ENCODE measurements at regions not wholly inside any gene's neighbourhood (a gene's known extent, or its start where the extent isn't known, plus 50 kb on each side); places are given as distances from the start of the nearest gene placed in this dataset.

- no peak for DNase-seq
Measured at GRCh38 chr3:167892205-167892604, 156.7 kb downstream of the SERPINI1 start.

- no peak for DNase-seq
Measured at GRCh38 chr3:167887096-167887495, 151.6 kb downstream of the SERPINI1 start.

DNA sequence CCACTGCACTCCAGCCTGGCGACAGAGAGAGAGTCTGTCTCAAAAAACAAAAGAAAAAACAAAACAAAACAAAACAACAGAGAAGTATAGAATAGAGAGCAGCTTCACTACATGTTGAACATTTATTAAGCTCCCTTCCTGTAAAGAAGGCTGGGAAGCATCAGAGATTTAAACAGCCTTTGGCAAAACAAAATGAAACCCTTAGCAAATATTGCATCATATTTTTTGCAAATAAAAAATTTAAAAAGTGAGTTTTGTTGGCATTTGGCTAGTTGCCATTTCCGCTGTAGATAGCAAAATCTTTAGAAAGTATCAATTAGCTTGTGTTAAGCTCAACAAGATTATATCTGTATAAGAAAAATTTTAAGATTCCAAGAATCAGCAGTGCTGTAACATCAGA lies 151.2 kb downstream of the SERPINI1 start:
- DNase-seq, result no peak

DNA sequence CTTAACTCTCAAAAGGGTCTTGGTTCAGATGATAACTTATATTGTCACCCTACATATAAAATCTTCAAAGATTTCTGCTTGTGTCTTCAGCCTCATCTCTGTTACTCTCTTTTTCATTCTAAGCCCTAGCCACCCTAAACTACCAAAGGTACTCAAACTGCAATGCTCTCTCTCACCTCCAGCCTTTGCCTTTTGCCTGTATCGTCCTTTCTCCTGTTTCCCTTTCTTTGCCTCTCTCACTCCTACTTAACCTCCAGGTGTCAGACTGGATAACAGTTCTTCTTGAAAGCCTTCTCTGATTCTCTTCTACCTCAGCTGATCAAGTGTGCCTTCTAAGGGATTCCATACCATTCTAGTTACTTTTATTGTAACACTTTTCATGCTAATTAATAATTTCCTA lies 149.8 kb downstream of the SERPINI1 start:
- no peak for DNase-seq

- no peak for DNase-seq
Measured at GRCh38 chr3:167884481-167884880, 149.0 kb downstream of the SERPINI1 start.

DNA sequence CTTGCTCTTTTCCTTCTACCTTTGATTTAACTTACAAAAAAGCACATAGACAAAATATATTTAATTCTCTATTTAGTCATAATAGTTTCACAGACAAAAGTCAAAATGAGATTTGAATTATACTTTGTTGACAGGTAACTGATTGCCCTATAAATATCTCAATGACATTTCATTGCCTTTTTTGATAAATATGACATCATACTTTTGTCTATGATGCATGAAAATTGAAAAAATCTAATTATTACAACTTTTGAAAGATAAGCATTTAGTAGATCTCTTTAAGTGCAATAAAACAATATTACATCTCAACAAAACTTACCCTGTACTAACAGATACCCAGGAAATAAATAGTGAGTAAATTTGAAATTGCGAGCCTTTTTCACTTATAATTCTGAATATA lies 147.9 kb downstream of the SERPINI1 start:
- DNase-seq, result no peak

DNA sequence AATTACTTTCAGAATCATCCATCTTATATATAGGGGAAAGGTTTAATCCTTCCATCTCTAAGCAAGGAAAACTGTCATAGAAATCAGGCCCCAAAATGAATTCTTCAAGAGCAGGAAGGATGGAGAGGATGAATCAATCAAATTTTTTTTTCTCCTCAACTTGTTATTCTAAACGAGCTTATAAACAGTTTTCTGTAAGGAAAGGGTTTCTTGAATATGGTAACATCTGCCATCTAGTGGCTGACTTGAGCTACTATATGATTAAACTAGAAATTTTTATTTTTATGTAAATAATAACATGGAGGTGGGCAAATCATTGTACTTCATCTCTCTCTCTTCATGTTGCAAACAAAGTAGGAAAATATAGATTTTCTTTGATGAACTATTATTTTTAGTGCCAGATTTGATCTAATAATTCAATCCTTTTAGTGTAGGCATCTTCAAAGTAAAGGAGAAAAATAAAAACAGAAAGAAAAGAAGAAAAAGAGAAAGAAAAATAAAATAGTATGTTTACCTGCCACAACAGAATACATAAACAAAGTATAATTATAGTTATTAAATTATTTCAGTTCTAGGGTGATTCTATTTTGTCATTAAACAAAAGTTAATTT lies 146.6 kb downstream of the SERPINI1 start:
- DNase-seq, result peak; percentile 64 to 71

DNA sequence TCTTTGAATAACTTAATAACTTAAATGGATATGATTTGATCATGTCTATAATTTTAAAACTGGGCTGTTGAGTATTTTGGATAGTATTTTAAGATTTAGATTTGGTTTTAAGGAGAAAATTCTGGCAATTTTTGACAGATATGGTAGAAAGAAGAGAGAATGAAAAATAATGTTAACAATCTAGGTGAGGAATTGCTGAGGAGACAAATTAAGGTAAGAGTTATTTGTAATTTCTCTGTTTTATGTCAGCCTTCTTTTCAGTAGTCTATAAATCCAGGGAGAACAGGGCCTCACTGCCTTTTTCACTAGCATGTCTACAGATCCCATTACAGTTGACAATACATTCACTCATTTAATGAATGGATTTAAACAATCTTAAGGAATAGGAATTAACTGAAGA lies 144.7 kb downstream of the SERPINI1 start:
- no peak for DNase-seq

DNA sequence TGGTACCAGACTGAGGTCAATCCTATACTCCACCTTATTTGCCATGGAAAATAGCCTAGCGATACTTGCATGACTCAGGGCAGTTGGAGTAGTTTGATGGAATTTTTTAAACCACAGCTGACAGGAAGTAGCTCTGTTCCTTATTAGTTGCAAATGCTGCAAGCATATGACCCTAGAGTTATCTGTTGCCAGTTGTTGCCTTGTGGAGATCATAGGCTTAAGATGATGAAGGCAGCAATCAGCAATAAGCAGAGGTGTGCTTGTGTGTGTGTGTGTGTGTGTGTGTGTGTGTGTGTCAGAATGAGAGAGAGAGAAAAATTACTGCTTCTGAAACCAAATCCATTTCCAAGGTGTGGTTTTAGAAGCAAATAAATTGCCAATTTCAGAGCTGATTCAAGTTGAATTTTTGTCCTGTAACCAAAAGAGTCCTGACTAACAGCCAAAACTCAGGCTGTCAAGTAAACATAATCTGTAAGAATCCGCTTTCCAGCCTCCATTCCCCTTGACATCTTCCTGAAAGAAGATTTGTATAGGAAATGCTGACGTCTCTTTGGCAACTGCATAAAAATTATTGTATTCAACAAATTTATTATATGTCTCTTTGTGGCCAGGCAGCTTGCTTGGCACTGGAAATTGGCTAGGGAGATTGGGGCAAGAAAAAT lies 141.2 kb downstream of the SERPINI1 start:
- no peak for DNase-seq
